ENCODE measurements at regions not wholly inside any gene's neighbourhood (a gene's known extent, or its start where the extent isn't known, plus 50 kb on each side); places are given as distances from the start of the nearest gene placed in this dataset.

- no peak for TF ChIP-seq CTCF (IDR thresholded peaks at IDR 0.05)
These were observed 606.6 kb downstream of the TMEM114 start for GRCh38 chr16:7983676-7984075.

GRCh38 chr16:7980133-7980483 is 610.2 kb downstream of the TMEM114 start:
- TF ChIP-seq CTCF (IDR thresholded peaks at IDR 0.05): no peak
- H3K36me3 Mint-ChIP-seq (ENCODE audit: unreplicated experiment): no peaks in the 10 kb centered on the region
- H3K4me3 Mint-ChIP-seq (ENCODE audit: unreplicated experiment): no peak overlapping the region
- peaks cover 21% of the 10 kb centered on the region for H3K9me3 Mint-ChIP-seq (ENCODE audit: unreplicated experiment)
- no peaks in the 10 kb centered on the region for H3K4me1 Mint-ChIP-seq (ENCODE audit: unreplicated experiment)
- no peak for DNase-seq (ENCODE audit: extremely low spot score, unreplicated experiment)
- H3K27me3 Mint-ChIP-seq (ENCODE audit: unreplicated experiment): no peaks in the 10 kb centered on the region
- H3K27ac Mint-ChIP-seq (ENCODE audit: unreplicated experiment): no peak overlapping the region

More at GRCh38 chr16:7983676-7984075, 606.6 kb downstream of the TMEM114 start:
- Mint-ChIP-seq H3K4me3 (ENCODE audit: unreplicated experiment) (no peak overlapping the region), H3K27me3 (ENCODE audit: unreplicated experiment) (no peaks in the 10 kb centered on the region), H3K36me3 (ENCODE audit: unreplicated experiment) (no peaks in the 10 kb centered on the region), H3K4me1 (ENCODE audit: unreplicated experiment) (no peaks in the 10 kb centered on the region), H3K9me3 (ENCODE audit: unreplicated experiment) (peaks cover 25% of the 10 kb centered on the region), H3K27ac (ENCODE audit: unreplicated experiment) (no peak overlapping the region)
- DNase-seq (ENCODE audit: extremely low spot score, unreplicated experiment): no peak

- Mint-ChIP-seq H3K36me3 (ENCODE audit: unreplicated experiment) (no peaks in the 10 kb centered on the region), H3K9me3 (ENCODE audit: unreplicated experiment) (peaks cover 21% of the 10 kb centered on the region), H3K4me3 (ENCODE audit: unreplicated experiment) (no peak overlapping the region), H3K27me3 (ENCODE audit: unreplicated experiment) (no peaks in the 10 kb centered on the region), H3K27ac (ENCODE audit: unreplicated experiment) (no peak overlapping the region), H3K4me1 (ENCODE audit: unreplicated experiment) (no peaks in the 10 kb centered on the region)
- TF ChIP-seq CTCF (IDR thresholded peaks at IDR 0.05): no peak
- no peak for DNase-seq (ENCODE audit: extremely low spot score, unreplicated experiment)
These were observed 610.7 kb downstream of the TMEM114 start for GRCh38 chr16:7979448-7980132.

- Mint-ChIP-seq H3K4me3 (ENCODE audit: unreplicated experiment) (no peak overlapping the region), H3K4me1 (ENCODE audit: unreplicated experiment) (no peaks in the 10 kb centered on the region), H3K27me3 (ENCODE audit: unreplicated experiment) (no peaks in the 10 kb centered on the region), H3K36me3 (ENCODE audit: unreplicated experiment) (no peaks in the 10 kb centered on the region), H3K27ac (ENCODE audit: unreplicated experiment) (no peak overlapping the region), H3K9me3 (ENCODE audit: unreplicated experiment) (peaks cover 12% of the 10 kb centered on the region)
- no peak for TF ChIP-seq CTCF (IDR thresholded peaks at IDR 0.05)
- DNase-seq (ENCODE audit: extremely low spot score, unreplicated experiment): no peak
These were observed 613.7 kb downstream of the TMEM114 start for GRCh38 chr16:7976563-7976962.

GRCh38 chr16:7976125-7976524 is 614.2 kb downstream of the TMEM114 start:
- H3K36me3 Mint-ChIP-seq (ENCODE audit: unreplicated experiment): no peaks in the 10 kb centered on the region

More at GRCh38 chr16:7976125-7976524, 614.2 kb downstream of the TMEM114 start:
- Mint-ChIP-seq H3K4me1 (ENCODE audit: unreplicated experiment) (no peaks in the 10 kb centered on the region), H3K27ac (ENCODE audit: unreplicated experiment) (no peak overlapping the region), H3K27me3 (ENCODE audit: unreplicated experiment) (no peaks in the 10 kb centered on the region), H3K9me3 (ENCODE audit: unreplicated experiment) (peaks cover 12% of the 10 kb centered on the region), H3K4me3 (ENCODE audit: unreplicated experiment) (no peak overlapping the region)
- TF ChIP-seq CTCF (IDR thresholded peaks at IDR 0.05): no peak
- no peak for DNase-seq (ENCODE audit: extremely low spot score, unreplicated experiment)
